ENCODE measurements at regions not wholly inside any gene's neighbourhood (a gene's known extent, or its start where the extent isn't known, plus 50 kb on each side); places are given as distances from the start of the nearest gene placed in this dataset.

DNA sequence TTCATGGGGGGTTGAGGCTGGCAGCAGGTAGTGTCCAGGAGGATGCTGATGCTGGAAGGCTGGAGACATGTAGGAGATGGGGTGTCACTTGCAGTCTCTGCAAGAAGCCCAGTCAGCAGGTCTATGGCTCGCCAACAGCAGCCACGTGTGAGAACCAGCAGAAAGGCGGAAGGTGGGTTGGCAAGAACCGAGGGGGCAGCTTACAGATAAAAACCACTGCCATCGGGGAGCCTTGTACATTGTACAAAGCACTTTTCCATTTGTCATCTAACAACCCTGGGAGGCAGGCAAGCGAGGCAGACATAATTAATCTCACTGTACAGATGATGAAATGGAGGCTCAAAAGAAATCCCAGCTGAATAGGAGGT lies 167.2 kb downstream of the KCNA5 start:
- Histone ChIP-seq H3K4me1 (ENCODE audit: insufficient read depth, low read length) (no peaks in the 10 kb centered on the region), H3K4me3 (ENCODE audit: low read length) (no peak overlapping the region), H3K27me3 (ENCODE audit: control insufficient read depth in 1 of 2, insufficient read depth in 2 of 2, low read length in 2 of 2) (peaks cover 2 to 4% of the 10 kb centered on the region in 2 experiments), H3K36me3 (ENCODE audit: insufficient read depth, low read length) (no peaks in the 10 kb centered on the region), H3K27ac (ENCODE audit: low read depth in 1 of 2, low read length in 2 of 2) (no peak overlapping the region), H3K9me3 (ENCODE audit: control insufficient read depth in 1 of 2, insufficient read depth in 1 of 2, low read length in 2 of 2) (peaks cover 0 to 4% of the 10 kb centered on the region in 2 experiments)
- no peaks in the 10 kb centered on the region for H3K9me3 Mint-ChIP-seq
- ChIA-PET POLR2A (no interaction called here), CTCF (no interaction called here)
- H3K36me3 Mint-ChIP-seq (ENCODE audit: low read depth), result no peaks in the 10 kb centered on the region
- H3K27ac Mint-ChIP-seq, result no peak overlapping the region
- no peak for DNase-seq
- ATAC-seq (ENCODE audit: poor library complexity), result no peak
- TF ChIP-seq, protein P1, sequence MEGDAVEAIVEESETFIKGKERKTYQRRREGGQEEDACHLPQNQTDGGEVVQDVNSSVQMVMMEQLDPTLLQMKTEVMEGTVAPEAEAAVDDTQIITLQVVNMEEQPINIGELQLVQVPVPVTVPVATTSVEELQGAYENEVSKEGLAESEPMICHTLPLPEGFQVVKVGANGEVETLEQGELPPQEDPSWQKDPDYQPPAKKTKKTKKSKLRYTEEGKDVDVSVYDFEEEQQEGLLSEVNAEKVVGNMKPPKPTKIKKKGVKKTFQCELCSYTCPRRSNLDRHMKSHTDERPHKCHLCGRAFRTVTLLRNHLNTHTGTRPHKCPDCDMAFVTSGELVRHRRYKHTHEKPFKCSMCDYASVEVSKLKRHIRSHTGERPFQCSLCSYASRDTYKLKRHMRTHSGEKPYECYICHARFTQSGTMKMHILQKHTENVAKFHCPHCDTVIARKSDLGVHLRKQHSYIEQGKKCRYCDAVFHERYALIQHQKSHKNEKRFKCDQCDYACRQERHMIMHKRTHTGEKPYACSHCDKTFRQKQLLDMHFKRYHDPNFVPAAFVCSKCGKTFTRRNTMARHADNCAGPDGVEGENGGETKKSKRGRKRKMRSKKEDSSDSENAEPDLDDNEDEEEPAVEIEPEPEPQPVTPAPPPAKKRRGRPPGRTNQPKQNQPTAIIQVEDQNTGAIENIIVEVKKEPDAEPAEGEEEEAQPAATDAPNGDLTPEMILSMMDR (IDR thresholded peaks at IDR 0.05), result no peak
- peaks cover 11% of the 10 kb centered on the region for H3K27me3 Mint-ChIP-seq
- no peak overlapping the region for H3K4me3 Mint-ChIP-seq
- no peaks in the 10 kb centered on the region for H3K4me1 Mint-ChIP-seq (ENCODE audit: low read depth)
- intact Hi-C loops (cut with DNase I, micrococcal nuclease), result no loop called here

DNA sequence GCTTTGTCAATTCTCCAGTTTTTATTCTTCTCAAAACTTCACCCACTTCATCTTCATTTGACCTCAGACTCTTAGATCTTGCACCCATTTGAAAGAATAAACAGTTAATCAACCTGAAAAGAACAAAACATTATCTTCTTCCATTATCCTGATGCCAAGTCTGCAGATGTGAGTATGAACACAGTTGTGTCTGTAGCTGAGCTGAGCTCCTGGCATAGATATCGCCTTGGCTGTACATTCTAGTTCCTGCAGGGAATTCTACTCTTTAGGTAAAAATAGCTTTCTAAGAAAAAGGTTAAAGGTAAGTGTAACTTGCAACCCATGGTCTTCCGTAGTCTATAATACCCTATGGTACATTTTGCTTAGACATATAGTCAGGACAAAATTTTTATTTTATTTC lies 169.7 kb downstream of the KCNA5 start:
- ChIA-PET POLR2A (no interaction called here), CTCF (no interaction called here)
- no peaks in the 10 kb centered on the region for H3K4me1 Mint-ChIP-seq (ENCODE audit: low read depth)
- Histone ChIP-seq H3K36me3 (ENCODE audit: insufficient read depth, low read length) (no peaks in the 10 kb centered on the region), H3K27me3 (ENCODE audit: control insufficient read depth in 1 of 2, insufficient read depth in 2 of 2, low read length in 2 of 2) (peaks cover 2 to 4% of the 10 kb centered on the region in 2 experiments), H3K4me3 (ENCODE audit: low read length) (no peak overlapping the region), H3K9me3 (ENCODE audit: control insufficient read depth in 1 of 2, insufficient read depth in 1 of 2, low read length in 2 of 2) (peaks cover 0 to 5% of the 10 kb centered on the region in 2 experiments), H3K4me1 (ENCODE audit: insufficient read depth, low read length) (no peaks in the 10 kb centered on the region), H3K27ac (ENCODE audit: low read depth in 1 of 2, low read length in 2 of 2) (no peak overlapping the region)
- TF ChIP-seq, protein P1 (IDR thresholded peaks at IDR 0.05), result no peak
- H3K27ac Mint-ChIP-seq, result no peak overlapping the region
- H3K9me3 Mint-ChIP-seq, result no peaks in the 10 kb centered on the region
- DNase-seq (no peak), ATAC-seq (ENCODE audit: poor library complexity) (no peak)
- peaks cover 11% of the 10 kb centered on the region for H3K27me3 Mint-ChIP-seq
- intact Hi-C loops (cut with DNase I, micrococcal nuclease), result no loop called here
- no peak overlapping the region for H3K4me3 Mint-ChIP-seq
- H3K36me3 Mint-ChIP-seq (ENCODE audit: low read depth), result no peaks in the 10 kb centered on the region

DNA sequence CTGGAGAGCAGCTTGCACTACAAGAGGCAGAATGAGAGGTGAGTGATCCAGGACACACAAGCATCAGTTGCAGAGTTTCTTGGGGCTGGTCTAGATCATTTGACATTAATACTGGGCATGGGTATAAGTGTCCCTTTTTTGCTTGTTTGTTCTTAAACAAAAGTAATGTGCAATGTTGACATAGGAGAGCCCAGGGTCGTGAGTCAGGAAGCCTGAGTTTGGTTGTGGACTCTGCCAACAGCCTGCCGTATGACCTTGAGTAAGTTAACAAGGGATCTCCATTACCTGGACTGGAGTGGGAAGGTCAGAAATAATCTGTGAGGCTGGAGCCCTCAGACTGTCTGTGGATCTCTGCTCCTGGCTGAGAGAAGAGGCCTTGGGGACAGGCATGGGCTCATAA lies 170.3 kb downstream of the KCNA5 start:
- Mint-ChIP-seq H3K9me3 (no peaks in the 10 kb centered on the region), H3K4me1 (ENCODE audit: low read depth) (no peaks in the 10 kb centered on the region), H3K27ac (no peak overlapping the region), H3K27me3 (peaks cover 11% of the 10 kb centered on the region), H3K4me3 (no peak overlapping the region), H3K36me3 (ENCODE audit: low read depth) (no peaks in the 10 kb centered on the region)
- DNase-seq (no peak), ATAC-seq (ENCODE audit: poor library complexity) (no peak)
- POLR2A ChIA-PET, result no interaction called here
- TF ChIP-seq, protein P1 (IDR thresholded peaks at IDR 0.05), result no peak
- CTCF ChIA-PET, result no interaction called here
- Histone ChIP-seq H3K4me1 (ENCODE audit: insufficient read depth, low read length) (no peaks in the 10 kb centered on the region), H3K27me3 (ENCODE audit: control insufficient read depth in 1 of 2, insufficient read depth in 2 of 2, low read length in 2 of 2) (peaks cover 2 to 4% of the 10 kb centered on the region in 2 experiments), H3K4me3 (ENCODE audit: low read length) (no peak overlapping the region), H3K27ac (ENCODE audit: low read depth in 1 of 2, low read length in 2 of 2) (no peak overlapping the region), H3K9me3 (ENCODE audit: control insufficient read depth in 1 of 2, insufficient read depth in 1 of 2, low read length in 2 of 2) (peaks cover 0 to 5% of the 10 kb centered on the region in 2 experiments), H3K36me3 (ENCODE audit: insufficient read depth, low read length) (no peaks in the 10 kb centered on the region)
- intact Hi-C loops (cut with DNase I, micrococcal nuclease), result no loop called here

Data from CD4-positive, alpha-beta T cell (primary cell).